GM19035 (cell line): ENCODE measurements at regions not wholly inside any gene's neighbourhood (a gene's known extent, or its start where the extent isn't known, plus 50 kb on each side); places are given as distances from the start of the nearest gene placed in this dataset.

Experiments
- ATAC-seq: cut with Tn5 transposase; IDR thresholded peaks from one replicate; pipeline ENCODE4 v1.9.1; 2021; ENCODE audit not compliant: unreplicated experiment

- no peak for ATAC-seq
Observed at GRCh38 chr9:80571953-80572352, 1000.2 kb downstream of the TLE4 start.

- no peak for ATAC-seq
Observed at GRCh38 chr9:80569236-80569635, 997.5 kb downstream of the TLE4 start.

GRCh38 chr9:80561526-80561925 lies 989.8 kb downstream of the TLE4 start:
- no peak for ATAC-seq

GRCh38 chr9:80560976-80561375 lies 989.2 kb downstream of the TLE4 start:
- no peak for ATAC-seq

GRCh38 chr9:80557256-80557655 lies 985.5 kb downstream of the TLE4 start:
- no peak for ATAC-seq

GRCh38 chr9:80556631-80557030 lies 984.9 kb downstream of the TLE4 start:
- ATAC-seq = no peak

GRCh38 chr9:80555782-80556325 lies 984.1 kb downstream of the TLE4 start:
- ATAC-seq = no peak

GRCh38 chr9:80554856-80555255 lies 983.1 kb downstream of the TLE4 start:
- ATAC-seq = no peak

GRCh38 chr9:80554301-80554700 lies 982.5 kb downstream of the TLE4 start:
- ATAC-seq = no peak

- ATAC-seq = no peak
Observed at GRCh38 chr9:80552931-80553330, 981.2 kb downstream of the TLE4 start.

GRCh38 chr9:80550181-80550580 lies 978.4 kb downstream of the TLE4 start:
- no peak for ATAC-seq

GRCh38 chr9:80547613-80548012 lies 975.8 kb downstream of the TLE4 start:
- ATAC-seq = no peak

- ATAC-seq = no peak
Observed at GRCh38 chr9:80540387-80540786, 968.6 kb downstream of the TLE4 start.

- no peak for ATAC-seq
Observed at GRCh38 chr9:80538976-80539375, 967.2 kb downstream of the TLE4 start.

- no peak for ATAC-seq
Observed at GRCh38 chr9:80522465-80522864, 950.7 kb downstream of the TLE4 start.

GRCh38 chr9:80521151-80521550 lies 949.4 kb downstream of the TLE4 start:
- no peak for ATAC-seq

GRCh38 chr9:80520231-80520630 lies 948.5 kb downstream of the TLE4 start:
- ATAC-seq = no peak

- no peak for ATAC-seq
Observed at GRCh38 chr9:80518441-80518840, 946.7 kb downstream of the TLE4 start.

GRCh38 chr9:80516679-80517078 lies 944.9 kb downstream of the TLE4 start:
- ATAC-seq = no peak

GRCh38 chr9:80509358-80509757 lies 937.6 kb downstream of the TLE4 start:
- ATAC-seq = no peak

GRCh38 chr9:80507611-80508010 lies 935.8 kb downstream of the TLE4 start:
- no peak for ATAC-seq

- no peak for ATAC-seq
Observed at GRCh38 chr9:80504601-80505230, 933.0 kb downstream of the TLE4 start.

GRCh38 chr9:80503671-80504281 lies 932.0 kb downstream of the TLE4 start:
- no peak for ATAC-seq
